ENCODE measurements at regions not wholly inside any gene's neighbourhood (a gene's known extent, or its start where the extent isn't known, plus 50 kb on each side); places are given as distances from the start of the nearest gene placed in this dataset.

GRCh38 chr1:37420456-37420855 is 53.9 kb upstream of the ZC3H12A start:
- Histone ChIP-seq H3K4me3 (no peak overlapping the region), H3K27me3 (peaks cover 0 to 21% (median 0%) of the 10 kb centered on the region in 3 donors), H3K9me3 (peaks cover 0 to 3% (median 0%) of the 10 kb centered on the region in 4 donors), H3K4me1 (no peaks in the 10 kb centered on the region), H3K27ac (no peak overlapping the region), H3K36me3 (no peaks in the 10 kb centered on the region)
- intact Hi-C loops (cut with DNase I), result no loop called here
- DNase-seq, result no peak
- WGBS, 2 donors, result 42 to 48% methylated on average over 1 of the region's 1 CpG
- TF ChIP-seq POLR2AphosphoS5 (IDR thresholded peaks at IDR 0.05), result no peak
- TF ChIP-seq EP300 (IDR thresholded peaks at IDR 0.05), result no peak
- no peak for TF ChIP-seq POLR2A (IDR thresholded peaks at IDR 0.05)

- intact Hi-C loops (cut with DNase I), result no loop called here
- H3K27me3 ChIP-seq, result peaks cover 0 to 31% (median 0%) of the 10 kb centered on the region in 3 donors
These were observed 50.6 kb upstream of the ZC3H12A start for GRCh38 chr1:37423810-37424209.

GRCh38 chr1:37424523-37424922 is 49.9 kb upstream of the ZC3H12A start:
- peaks cover 0 to 35% (median 0%) of the 10 kb centered on the region in 3 donors for H3K27me3 ChIP-seq

More at GRCh38 chr1:37423810-37424209, 50.6 kb upstream of the ZC3H12A start:
- TF ChIP-seq POLR2AphosphoS5 (IDR thresholded peaks at IDR 0.05), result no peak
- no peak for TF ChIP-seq POLR2A (IDR thresholded peaks at IDR 0.05)
- no peak for TF ChIP-seq EP300 (IDR thresholded peaks at IDR 0.05)
- TF ChIP-seq CTCF (IDR thresholded peaks at IDR 0.05), result no peak
- H3K27ac ChIP-seq, result no peak overlapping the region
- no peaks in the 10 kb centered on the region for H3K4me1 ChIP-seq
- no peak overlapping the region for H3K4me3 ChIP-seq
- WGBS, 2 donors, result 77 to 88% methylated on average over 9 of the region's 9 CpGs
- H3K36me3 ChIP-seq, result no peaks in the 10 kb centered on the region
- H3K9me3 ChIP-seq, result no peaks in the 10 kb centered on the region
- no peak for DNase-seq

More at GRCh38 chr1:37424523-37424922, 49.9 kb upstream of the ZC3H12A start:
- intact Hi-C loops (cut with DNase I), result no loop called here
- 16 to 54% methylated on average over 1 of the region's 1 CpG for WGBS, 2 donors
- H3K27ac ChIP-seq, result no peak overlapping the region
- H3K36me3 ChIP-seq, result no peaks in the 10 kb centered on the region
- H3K4me1 ChIP-seq, result no peaks in the 10 kb centered on the region
- no peaks in the 10 kb centered on the region for H3K9me3 ChIP-seq
- no peak for DNase-seq
- TF ChIP-seq EP300 (IDR thresholded peaks at IDR 0.05) (no peak), POLR2AphosphoS5 (IDR thresholded peaks at IDR 0.05) (no peak), CTCF (IDR thresholded peaks at IDR 0.05) (no peak), POLR2A (IDR thresholded peaks at IDR 0.05) (no peak)
- H3K4me3 ChIP-seq, result no peak overlapping the region

Small RNAs in the stretch of these regions (small RNA-seq; reads per million reads assigned to genes)
- 0 reads per million in 3 donors for gene MIR4255
- 0 reads per million in 3 donors for gene RNA5SP43
- gene RNU6-636P, result 0 reads per million in 3 donors
- gene RPS29P6, result 0 reads per million in 3 donors

Data from sigmoid colon (tissue), 6 donors.